ENCODE measurements at regions not wholly inside any gene's neighbourhood (a gene's known extent, or its start where the extent isn't known, plus 50 kb on each side); places are given as distances from the start of the nearest gene placed in this dataset.

- 40% methylated on average over 1 of the region's 1 CpG for WGBS (ENCODE audit: missing lambda C conversion rate)
- H3K4me1 ChIP-seq = no peaks in the 10 kb centered on the region
- ChIA-PET POLR2A (no interaction called here), CTCF (no interaction called here)
- FAIRE-seq = no peak
- no peaks in the 10 kb centered on the region for H3K9me3 ChIP-seq
- TF ChIP-seq ELK1 (IDR thresholded peaks at IDR 0.05; ENCODE audit: low read depth, low read length) (no peak), PHF8 (IDR thresholded peaks at IDR 0.05; ENCODE audit: borderline replicate concordance, low read depth) (no peak), NR3C1 (IDR thresholded peaks at IDR 0.05) (no peak), NPAS2 (CRISPR knock-in tag; IDR thresholded peaks at IDR 0.05; ENCODE audit: borderline replicate concordance) (no peak), MAFK (IDR thresholded peaks at IDR 0.05; ENCODE audit: partially characterized antibody) (peak; percentile 21)
- no peak overlapping the region for H3K4me2 ChIP-seq
- no peak overlapping the region for H3K4me3 ChIP-seq
- H3K27ac ChIP-seq = no peak overlapping the region
- DNase-seq (ENCODE audit: low read depth in 1 of 2, low spot score in 1 of 2) = no peak
- no peak for ATAC-seq
These were observed 830.2 kb upstream of the KLHL1 start for GRCh38 chr13:70938462-70938861.

GRCh38 chr13:70932511-70932910 lies 824.3 kb upstream of the KLHL1 start:
- 18% methylated on average over 3 of the region's 3 CpGs for WGBS (ENCODE audit: missing lambda C conversion rate)

GRCh38 chr13:70923863-70924752 lies 815.9 kb upstream of the KLHL1 start:
- H3K4me2 ChIP-seq = no peak overlapping the region
- ChIA-PET POLR2A (no interaction called here), CTCF (no interaction called here)
- no peak overlapping the region for H3K27ac ChIP-seq
- no peak for TF ChIP-seq JUN (IDR thresholded peaks at IDR 0.05)
- no peak for TF ChIP-seq RFX5 (IDR thresholded peaks at IDR 0.05)
- TF ChIP-seq KDM5A (IDR thresholded peaks at IDR 0.05) = no peak
- no peak for TF ChIP-seq USF2 (IDR thresholded peaks at IDR 0.05)
- TF ChIP-seq HES2 (IDR thresholded peaks at IDR 0.05) = no peak
- TF ChIP-seq CBX2 (IDR thresholded peaks at IDR 0.05; ENCODE audit: borderline replicate concordance, low read depth) = no peak
- TF ChIP-seq JUNB (IDR thresholded peaks at IDR 0.05) = no peak
- no peak for TF ChIP-seq ATOH8 (CRISPR knock-in tag; IDR thresholded peaks at IDR 0.05; ENCODE audit: low read depth)
- TF ChIP-seq PBX3 (IDR thresholded peaks at IDR 0.05) = no peak
- TF ChIP-seq RCOR1 (IDR thresholded peaks at IDR 0.05; ENCODE audit: low read depth, low read length) = no peak
- no peak for TF ChIP-seq NFE2L2 (conservative IDR thresholded peaks at IDR 0.05; ENCODE audit: low read length)
- TF ChIP-seq MAZ (IDR thresholded peaks at IDR 0.05; ENCODE audit: borderline replicate concordance, low read depth, low read length) = no peak
- no peak for TF ChIP-seq CEBPB (IDR thresholded peaks at IDR 0.05)
- no peak for TF ChIP-seq FOSL2 (IDR thresholded peaks at IDR 0.05)
- no peak for TF ChIP-seq FOSL2 (CRISPR knock-in tag; IDR thresholded peaks at IDR 0.05)
- no peak for TF ChIP-seq HOXB13 (CRISPR knock-in tag; IDR thresholded peaks at IDR 0.05; ENCODE audit: low read depth)
- TF ChIP-seq NPAS2 (CRISPR knock-in tag; IDR thresholded peaks at IDR 0.05; ENCODE audit: borderline replicate concordance) = no peak
- TF ChIP-seq MAX (IDR thresholded peaks at IDR 0.05) = no peak
- H3K4me1 ChIP-seq = no peaks in the 10 kb centered on the region
- H3K4me3 ChIP-seq = no peak overlapping the region
- no peak for ATAC-seq
- FAIRE-seq = no peak
- H3K9me3 ChIP-seq = no peaks in the 10 kb centered on the region
- 53% methylated on average over 18 of the region's 38 CpGs for WGBS (ENCODE audit: missing lambda C conversion rate)
- no peak for DNase-seq (ENCODE audit: low read depth in 1 of 2, low spot score in 1 of 2)

More at GRCh38 chr13:70932511-70932910, 824.3 kb upstream of the KLHL1 start:
- no peak for TF ChIP-seq TP53 (CRISPR knock-in tag; IDR thresholded peaks at IDR 0.05)
- Histone ChIP-seq H3K9me3 (no peaks in the 10 kb centered on the region), H3K4me1 (no peaks in the 10 kb centered on the region), H3K27ac (no peak overlapping the region), H3K4me2 (no peak overlapping the region), H3K4me3 (no peak overlapping the region)
- ATAC-seq = no peak
- DNase-seq (ENCODE audit: low read depth in 1 of 2, low spot score in 1 of 2) = no peak
- ChIA-PET CTCF (no interaction called here), POLR2A (no interaction called here)
- FAIRE-seq = no peak
